Amniotic stem cell (primary cell): ENCODE measurements at regions not wholly inside any gene's neighbourhood (a gene's known extent, or its start where the extent isn't known, plus 50 kb on each side); places are given as distances from the start of the nearest gene placed in this dataset.
"Not testable (repeated sequence)": the region's sequence is repeated elsewhere in the genome, so short reads cannot be mapped to it uniquely, and the experiment has no call there.

Experiments used
- DNase-seq: peaks from one replicate; lab custom pipeline; 2025; lab: John Stamatoyannopoulos, UW

DNA sequence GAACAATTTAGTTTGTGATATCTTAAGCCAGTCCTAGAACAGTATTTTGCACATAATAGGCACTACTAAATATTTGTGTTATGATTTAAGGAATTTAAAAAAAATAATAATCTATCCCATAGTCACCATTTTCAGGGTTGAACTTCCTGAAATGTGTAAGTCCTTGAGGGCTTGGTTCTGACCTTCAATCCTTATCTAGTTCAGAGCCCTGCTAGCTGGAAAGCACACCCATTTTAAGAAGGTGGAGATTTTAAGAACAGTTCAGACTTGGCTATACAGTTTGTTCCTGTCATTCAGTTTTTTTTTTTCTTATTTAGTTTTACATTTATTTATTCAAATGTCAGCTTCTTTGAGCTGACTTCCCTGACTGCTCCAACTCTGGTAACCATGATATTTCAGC lies 183.4 kb upstream of the MAGI2 start:
- DNase-seq = no peak

DNA sequence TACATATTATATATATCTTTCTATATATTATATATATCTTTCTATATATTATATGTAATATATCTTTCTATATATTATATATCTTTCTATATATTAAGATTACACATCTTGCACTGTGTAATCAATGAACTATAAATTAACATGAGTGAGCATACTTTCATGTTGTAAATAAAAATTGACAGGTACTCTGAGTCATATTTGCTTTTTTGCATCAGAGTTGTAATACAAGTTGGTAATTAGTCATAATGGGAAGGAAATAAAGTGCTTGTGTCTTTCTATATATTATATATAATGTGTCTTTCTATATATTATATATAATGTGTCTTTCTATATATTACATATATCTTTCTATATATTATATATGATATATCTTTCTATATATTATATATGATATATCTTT lies 172.5 kb upstream of the MAGI2 start:
- DNase-seq = not testable (repeated sequence)

DNA sequence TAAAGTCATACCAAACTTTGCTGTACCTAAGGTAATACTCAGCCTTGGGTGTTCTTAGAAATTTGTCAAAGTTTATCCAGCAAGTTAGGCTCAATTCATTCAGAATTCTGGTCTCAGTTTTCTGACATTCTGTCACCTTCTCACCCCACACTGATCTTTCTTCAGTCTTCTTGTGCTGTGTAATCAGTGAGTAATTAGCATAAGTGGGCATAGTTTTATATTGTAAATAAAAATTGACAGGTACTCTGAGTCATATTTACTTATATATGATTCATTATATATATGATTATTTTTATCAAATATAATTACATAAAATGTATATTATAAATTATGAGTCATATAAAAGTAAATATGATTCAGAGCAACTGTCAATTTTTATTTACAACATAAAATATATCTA lies 170.9 kb upstream of the MAGI2 start:
- DNase-seq = no peak

DNA sequence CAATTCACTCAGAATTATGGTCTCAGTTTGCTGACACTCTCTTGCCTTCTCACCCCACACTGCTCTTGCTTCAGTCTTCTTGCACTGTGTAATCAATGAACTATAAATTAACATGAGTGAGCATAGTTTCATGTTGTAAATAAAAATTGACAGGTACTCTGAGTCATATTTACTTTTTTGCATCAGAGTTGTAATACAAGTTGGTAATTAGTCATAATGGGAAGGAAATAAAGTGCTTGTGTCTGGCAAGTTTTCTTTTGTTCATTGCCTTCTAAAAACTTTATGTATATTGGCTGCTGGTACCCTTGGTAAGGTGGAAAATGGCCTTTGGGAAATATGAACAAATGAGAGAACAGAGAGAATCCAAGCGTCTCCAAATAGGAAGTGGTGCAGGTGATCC lies 169.3 kb upstream of the MAGI2 start:
- DNase-seq = no peak

DNA sequence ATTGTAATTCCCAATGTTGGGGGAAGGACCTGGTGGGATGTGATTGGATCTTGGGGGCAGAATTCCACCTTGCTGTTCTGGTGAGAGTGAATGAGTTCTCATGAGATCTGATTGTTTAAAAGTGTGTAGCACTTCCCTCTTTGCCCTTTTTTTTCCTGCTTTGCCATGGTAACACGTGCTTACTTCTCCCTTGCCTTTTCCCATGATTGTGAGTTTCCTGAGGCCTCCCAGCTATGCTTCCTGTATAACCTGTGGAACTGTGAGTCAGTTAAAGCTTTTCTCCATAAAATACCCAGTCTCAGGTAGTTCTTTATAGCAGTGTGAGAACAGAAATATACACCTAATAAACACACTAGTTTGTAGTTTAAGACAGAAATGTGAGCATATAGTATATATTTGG lies 166.8 kb upstream of the MAGI2 start:
- DNase-seq = no peak

DNA sequence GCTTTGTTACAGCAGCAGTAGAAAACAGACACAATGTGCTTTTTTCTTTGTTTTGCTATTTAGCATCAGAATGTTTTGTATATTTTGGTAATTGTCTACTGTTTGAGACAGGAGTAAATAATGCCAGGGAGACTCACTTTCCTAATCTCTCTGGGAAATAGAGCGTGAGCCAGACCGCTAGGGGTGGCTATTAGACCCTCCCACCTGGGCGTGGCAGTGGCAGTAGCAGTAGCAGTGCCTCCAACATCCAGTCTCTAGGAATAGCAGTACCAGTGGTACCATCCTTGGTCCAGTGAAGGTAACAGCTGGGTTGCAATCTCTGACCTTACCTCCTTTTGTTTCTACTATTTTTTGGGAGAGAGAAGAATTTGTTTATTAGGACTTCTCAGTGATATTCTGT lies 165.7 kb upstream of the MAGI2 start:
- DNase-seq = no peak

DNA sequence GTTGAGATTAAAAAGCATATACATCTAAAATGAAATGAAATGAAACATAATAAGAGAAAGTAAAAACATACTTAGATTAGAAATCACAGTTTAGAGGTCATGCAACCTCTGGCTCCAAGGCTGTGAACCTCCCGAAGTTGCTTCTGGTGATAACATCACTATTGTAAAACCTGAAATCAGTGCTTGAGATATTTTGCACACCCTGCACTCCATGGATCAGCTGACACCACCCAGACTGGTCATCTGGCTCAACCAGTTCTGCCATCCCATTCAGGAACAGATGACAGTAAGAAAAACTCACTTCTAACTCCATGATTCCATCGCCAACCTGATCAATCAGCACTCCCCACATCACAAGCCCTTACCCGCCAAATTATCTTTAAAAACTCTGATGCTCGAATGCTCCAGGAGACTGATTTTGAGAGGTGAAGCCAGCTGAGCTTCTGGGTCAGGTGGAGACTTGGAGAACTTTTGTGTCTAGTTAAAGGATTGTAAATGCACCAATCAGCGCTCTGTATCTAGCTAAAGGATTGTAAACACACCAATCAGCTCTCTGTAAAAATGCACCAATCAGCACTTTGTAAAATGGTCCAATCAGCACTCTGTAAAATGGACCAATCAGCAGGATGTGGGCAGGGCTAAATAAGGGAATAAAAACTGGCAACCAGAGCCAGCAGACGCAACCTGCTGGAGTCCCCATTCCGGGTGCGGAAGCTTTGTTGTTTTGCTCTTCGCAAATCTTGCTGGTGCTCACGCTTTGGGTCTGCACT lies 162.6 kb upstream of the MAGI2 start:
- DNase-seq = no peak

DNA sequence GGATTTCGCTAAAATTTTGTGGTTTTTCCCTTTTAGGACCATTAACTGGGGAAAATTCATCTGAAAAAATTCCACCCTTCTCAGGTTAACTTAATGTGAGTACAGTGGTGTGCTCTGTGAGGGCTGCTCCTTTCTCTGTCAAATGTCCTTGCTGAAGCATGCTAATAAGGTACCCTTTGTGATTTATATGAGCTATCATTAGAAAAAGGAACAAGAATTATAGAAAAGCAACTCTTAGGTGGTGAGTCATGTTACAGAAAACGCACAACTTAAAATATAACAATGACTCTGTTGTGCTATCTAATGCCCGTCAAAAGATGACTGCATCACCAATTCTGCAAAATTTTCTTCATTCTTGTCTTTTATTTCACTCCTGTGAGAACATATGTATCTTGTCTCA lies 162.0 kb upstream of the MAGI2 start:
- DNase-seq = no peak

DNA sequence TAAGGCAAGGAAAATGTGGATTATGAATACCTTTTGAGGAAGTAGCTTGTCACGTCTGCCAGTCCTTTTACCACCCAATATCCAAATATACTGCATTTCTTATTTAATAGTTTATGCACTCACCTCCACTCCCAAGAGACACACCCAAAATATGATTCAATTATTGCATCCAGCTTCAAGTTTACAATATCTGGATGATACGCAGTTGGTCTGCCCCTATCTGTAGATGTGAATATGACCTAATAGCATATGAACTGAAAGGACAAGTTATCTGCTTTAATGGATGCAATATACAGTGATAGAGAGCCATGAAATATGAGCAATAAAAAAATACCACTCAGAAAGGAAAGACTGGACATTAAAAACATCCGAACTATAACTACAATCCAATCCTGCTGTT lies 159.4 kb upstream of the MAGI2 start:
- DNase-seq = no peak

DNA sequence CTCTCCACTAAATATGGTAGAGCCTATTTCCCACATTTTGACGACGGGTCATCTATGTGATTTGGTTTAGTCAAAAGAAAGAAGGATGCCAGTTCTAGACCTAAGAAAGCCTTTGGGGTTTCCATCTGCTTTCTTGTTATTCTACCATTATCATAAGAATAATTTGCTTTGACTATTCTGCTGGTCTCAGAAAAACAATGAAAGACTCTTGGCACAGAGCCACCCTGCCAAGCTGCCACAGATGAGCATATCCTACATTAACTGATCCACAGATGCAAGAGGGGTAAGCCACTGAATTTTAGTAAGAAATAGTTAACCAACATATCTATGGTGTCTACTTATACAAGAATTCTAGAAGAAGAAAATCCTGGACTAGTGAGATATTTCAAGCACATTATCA lies 158.6 kb upstream of the MAGI2 start:
- DNase-seq = no peak

DNA sequence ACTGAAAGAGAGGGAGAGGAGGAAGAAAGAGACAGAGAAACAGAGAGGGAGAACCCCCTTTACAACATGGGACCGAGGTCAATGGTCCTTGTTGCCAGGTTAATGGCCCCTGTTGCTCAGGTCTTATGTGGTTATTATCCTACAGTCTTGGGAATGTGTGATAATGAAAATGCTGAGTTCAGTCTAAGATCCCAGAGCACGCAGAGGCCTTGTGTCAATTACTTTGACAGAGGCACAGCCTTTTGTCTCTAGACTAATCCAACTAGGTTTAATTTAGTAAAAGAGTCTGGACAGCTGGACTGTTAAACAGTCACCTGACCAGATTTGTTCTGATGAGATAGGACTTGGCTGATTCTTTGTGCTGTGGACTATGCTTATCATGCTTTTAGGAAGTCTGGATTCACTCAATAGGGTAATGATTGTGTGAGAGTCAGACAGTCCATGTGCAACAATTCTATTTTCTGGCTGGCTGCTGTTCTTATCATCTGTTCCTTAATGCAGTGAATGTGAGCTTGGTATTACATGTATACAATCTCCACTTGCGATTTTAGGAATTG lies 157.4 kb upstream of the MAGI2 start:
- no peak for DNase-seq

DNA sequence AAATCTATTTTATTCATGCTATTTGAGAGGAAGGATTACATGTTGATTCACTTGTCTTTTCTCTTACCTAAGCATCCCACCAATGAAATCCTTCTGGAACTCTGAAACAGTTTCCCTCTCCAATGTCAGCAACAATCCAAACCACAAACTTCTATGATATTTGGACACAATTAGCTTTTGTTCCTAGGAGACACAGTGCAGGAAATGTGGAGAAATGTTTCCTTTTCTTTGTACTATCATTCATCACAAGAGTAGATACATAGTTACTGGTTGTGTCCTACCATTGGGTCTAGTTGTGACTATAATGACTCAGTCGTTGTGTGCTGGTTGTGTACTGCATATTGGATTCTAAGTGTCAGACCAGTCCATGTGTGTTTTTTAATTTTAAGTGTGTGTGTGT lies 156.8 kb upstream of the MAGI2 start:
- no peak for DNase-seq

DNA sequence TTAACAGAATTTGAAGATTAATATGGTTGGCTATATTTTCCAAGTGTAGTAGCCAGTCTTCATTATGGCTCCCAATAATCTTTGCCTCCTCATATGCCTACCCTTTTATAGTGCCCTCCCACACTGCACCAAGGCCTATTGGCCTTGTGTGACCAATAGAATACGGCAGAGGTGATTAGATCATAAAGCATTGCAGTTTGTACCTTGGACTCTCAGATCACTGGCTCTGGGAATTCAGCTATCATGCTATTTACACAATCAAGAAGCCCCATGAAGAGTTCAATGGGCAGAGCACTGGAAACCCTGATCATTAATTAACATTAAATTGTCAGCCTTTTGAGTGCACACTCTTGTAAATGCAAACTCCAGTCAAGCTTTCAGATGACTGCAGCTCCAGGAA lies 154.5 kb upstream of the MAGI2 start:
- DNase-seq = no peak

DNA sequence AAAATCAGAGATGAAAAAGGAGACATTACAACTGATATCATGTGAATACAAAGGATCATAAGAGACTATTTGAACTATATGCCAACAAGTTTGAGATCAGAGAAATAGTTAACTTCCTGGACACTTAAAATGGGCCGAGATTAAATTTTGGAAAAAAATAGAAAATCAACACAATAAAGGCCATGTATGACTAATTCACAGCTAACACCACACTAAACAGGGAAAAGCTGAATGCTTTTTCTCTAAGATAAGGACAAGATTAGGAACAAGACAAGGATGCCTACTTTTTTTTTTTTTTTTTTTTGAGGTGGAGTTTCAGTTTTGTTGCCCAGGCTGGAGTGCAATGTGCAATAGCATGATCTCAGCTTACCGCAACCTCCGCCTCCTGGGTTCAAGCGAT lies 151.4 kb upstream of the MAGI2 start:
- DNase-seq = no peak

DNA sequence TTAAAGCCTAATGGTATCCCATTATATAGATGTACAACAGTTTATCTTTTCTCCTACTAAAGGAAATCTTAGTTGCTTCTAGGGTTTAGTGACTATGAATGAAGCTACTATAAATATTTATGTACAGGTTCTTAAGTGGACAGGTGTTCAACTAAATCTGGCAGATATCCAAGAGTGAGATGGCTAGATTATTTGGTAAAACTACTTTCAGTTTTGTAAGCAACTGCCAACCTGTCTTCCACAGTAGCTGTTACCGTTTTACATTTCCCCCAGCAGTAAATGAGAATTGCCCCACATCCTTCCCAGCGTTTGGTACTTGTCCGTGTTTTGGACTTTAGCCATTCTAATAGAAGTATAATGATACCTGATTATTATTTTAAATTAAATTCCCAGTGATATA lies 144.9 kb upstream of the MAGI2 start:
- DNase-seq = no peak

DNA sequence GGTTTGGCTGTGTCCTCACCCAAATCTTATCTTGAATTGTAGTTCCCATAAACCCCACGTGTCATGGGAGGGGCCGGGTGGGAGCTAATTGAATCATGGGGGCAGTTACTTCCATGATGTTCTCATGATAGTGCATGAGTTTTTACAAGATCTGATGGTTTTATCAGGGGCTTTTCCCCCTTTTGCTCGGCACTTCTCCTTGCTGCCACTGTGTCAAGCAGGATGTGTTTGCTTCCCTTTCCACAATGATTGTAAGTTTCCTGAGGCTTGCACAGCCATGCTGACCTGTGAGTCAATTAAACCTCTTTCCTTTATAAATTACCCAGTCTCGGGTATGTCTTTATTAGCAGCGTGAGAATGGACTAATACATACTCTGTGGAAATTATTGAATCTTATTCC lies 141.2 kb upstream of the MAGI2 start:
- DNase-seq = not testable (repeated sequence)

DNA sequence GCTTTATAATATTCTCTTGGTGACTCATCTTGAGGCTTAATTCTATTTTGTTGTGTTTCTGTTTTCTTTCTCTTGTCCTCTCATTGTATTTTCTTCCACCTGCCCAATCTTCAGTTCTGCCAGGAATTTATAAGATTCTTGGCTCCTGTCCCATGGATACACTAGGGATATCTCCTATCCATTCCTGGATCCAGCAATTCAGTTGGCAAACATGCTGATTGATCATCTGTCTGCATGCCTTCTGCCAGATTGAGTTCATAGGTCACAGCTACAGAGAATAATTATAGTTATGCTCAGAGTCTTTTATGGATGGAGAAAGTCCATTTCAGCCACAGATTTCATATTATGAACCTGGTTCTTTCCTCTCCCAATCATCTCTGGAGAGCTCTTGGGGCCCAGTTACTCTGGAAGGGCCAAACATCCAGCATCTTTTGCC lies 140.4 kb upstream of the MAGI2 start:
- DNase-seq = no peak

DNA sequence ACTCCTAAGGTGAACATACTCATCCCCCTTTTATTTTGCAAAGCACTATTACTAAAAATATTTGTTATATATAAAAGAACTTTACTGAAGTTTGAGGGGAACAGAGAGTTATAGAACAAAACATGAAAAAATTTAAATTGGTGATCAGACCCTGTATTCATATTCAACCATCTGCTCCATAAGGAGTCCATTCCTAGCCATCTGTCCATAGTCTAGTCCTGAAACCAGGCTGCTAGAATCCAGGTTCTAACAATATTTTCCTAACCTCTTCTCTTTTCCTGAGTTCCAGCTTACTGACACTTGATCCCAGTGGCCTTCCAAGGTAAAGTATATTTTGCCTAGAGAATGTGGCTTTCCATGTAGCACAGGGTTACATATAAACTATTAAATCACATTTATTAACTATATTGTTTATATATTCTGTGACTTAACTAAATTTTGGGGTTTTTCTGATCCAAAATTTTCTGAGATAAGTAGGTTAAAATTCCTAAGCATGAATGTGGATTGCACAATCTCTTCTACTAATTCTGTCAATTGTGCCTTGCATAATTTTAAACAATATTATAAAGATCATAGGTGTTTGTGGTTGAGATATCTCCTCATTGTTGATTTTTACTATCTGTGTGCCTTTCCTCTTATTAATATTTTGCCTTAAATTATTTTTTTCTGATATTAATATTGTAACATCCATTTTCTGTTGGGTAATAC lies 137.6 kb upstream of the MAGI2 start:
- DNase-seq = no peak

DNA sequence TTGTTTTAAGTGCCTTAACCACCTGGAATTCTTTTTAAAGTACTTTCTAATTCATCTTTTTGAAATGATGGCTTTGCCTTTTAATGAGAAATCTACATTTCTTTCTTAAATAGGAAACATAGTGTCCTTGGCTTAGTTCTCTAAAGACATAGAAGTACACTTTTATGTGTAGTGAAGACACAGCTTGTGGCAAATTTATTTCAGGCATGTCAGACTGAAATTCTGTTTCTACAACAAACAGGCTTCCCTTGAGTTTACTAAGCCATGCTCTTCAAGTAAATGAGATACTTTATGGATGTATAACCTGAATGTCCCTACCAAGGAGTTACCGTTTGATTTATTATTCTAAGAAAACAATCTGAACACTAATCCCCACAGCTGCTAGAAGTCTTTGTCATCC lies 136.9 kb upstream of the MAGI2 start:
- DNase-seq = no peak

DNA sequence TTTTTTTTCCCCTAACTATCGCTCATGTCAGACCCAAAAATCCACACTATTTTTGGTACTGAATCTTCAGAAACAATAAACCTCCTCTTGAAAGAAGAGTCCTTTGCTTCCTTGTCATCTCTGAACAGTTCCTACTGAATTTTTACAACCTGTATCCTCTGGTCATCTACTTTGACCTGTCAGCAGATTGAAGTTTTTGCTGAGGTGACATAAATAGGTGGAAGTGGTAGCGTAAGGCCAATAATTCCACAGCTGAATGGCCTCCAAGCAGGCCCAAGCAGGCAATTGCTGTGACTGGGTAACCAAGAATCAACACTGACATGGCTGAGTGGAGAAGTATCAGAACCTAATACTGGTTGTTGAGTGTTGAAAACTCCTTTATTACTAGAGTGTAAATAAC lies 117.4 kb upstream of the MAGI2 start:
- no peak for DNase-seq

DNA sequence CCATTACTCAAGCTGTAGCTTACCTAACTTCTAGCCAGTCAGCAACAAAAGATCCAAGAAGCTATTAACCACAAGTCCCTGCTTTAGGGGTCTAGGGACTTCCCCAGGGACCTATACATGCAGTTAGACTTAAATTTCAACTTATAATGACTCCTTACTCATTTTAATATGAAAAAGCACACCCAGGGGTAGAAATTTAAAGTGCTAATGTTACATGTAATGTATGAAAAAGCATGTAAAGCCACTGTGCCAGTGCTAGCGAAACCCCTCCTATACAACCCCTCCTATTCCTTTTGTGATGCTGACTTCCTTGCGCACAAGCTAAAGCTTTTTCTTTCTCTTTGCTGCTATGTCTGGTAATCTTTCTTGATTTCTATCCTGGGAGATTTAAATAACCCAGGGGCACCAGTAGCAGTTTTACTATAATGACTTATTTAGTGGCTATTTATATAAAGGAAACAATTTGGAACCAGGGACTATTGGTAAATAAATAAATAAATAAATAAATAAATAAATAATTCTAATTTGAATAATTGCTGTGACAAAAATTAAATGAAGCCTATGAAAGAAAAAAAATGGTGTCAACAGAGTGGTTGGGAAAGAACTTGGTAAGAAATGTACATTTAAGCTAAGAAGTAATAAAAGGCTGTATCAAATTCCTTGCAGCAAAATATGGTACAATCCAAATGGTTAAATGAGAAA lies 110.5 kb upstream of the MAGI2 start:
- DNase-seq = no peak

DNA sequence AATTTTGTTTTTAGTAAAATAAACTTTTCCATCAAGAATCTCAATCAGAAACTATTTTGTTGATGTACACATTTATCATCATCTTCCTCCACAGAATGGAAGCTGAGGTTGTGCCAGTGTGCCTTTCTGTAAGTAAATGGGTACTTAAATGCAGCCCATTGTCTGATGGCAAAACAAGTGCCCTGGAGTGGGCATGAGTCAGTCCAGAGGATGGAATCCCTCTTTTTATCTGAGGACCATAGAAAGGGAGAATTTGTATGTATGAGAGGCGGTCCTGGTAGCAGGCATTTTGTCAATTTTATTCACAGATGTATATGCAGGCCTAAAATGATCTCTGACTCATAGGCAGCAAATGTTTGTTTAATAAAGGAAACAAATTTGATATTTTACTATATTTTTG lies 102.1 kb upstream of the MAGI2 start:
- DNase-seq = no peak
